ACC112 (cell line): ENCODE measurements at regions not wholly inside any gene's neighbourhood (a gene's known extent, or its start where the extent isn't known, plus 50 kb on each side); places are given as distances from the start of the nearest gene placed in this dataset.
"Not testable (repeated sequence)": the region's sequence is repeated elsewhere in the genome, so short reads cannot be mapped to it uniquely, and the experiment has no call there.

Source experiments
- H2AFZ ChIP-seq: fragments of 200-600 bp; sonication (generic); one replicate; pipeline ENCODE4 v1.6.0; 2017; ENCODE audit warnings: antibody characterized with exemption, low read length; ENCODE audit not compliant: unreplicated experiment
- H3K27ac ChIP-seq: fragments of 200-600 bp; sonication (generic); 2 replicates; pipeline ENCODE4 v1.5.1; 2014; ENCODE audit warnings: low read depth, mild to moderate bottlenecking, antibody characterized with exemption, low read length, moderate library complexity
- H3K27me3 ChIP-seq: fragments of 200-600 bp; sonication (generic); 2 replicates; pipeline ENCODE4 v1.6.1; 2014; ENCODE audit warnings: mild to moderate bottlenecking, antibody characterized with exemption, low read length, moderate library complexity, mixed read lengths; ENCODE audit not compliant: insufficient read depth
- H3K36me3 ChIP-seq: fragments of 200-600 bp; sonication (generic); 2 replicates; pipeline ENCODE4 v1.6.1; 2016; ENCODE audit warnings: mild to moderate bottlenecking, antibody characterized with exemption, low read length, moderate library complexity, mixed read lengths; ENCODE audit not compliant: insufficient read depth
- H3K4me1 ChIP-seq: fragments of 200-600 bp; sonication (generic); one replicate; pipeline ENCODE4 v1.6.1; 2016; ENCODE audit warnings: low read length, mixed read lengths; ENCODE audit not compliant: insufficient read depth, unreplicated experiment, control insufficient read depth
- H3K4me3 ChIP-seq: fragments of 200-600 bp; sonication (generic); 2 replicates; pipeline ENCODE4 v1.5.1; 2014; ENCODE audit warnings: mild to moderate bottlenecking, low read depth, low read length
- H3K79me2 ChIP-seq: fragments of 200-600 bp; sonication (generic); one replicate; pipeline ENCODE4 v1.6.0; 2016; ENCODE audit warnings: low read length; ENCODE audit not compliant: control insufficient read depth, unreplicated experiment, insufficient read depth

DNA sequence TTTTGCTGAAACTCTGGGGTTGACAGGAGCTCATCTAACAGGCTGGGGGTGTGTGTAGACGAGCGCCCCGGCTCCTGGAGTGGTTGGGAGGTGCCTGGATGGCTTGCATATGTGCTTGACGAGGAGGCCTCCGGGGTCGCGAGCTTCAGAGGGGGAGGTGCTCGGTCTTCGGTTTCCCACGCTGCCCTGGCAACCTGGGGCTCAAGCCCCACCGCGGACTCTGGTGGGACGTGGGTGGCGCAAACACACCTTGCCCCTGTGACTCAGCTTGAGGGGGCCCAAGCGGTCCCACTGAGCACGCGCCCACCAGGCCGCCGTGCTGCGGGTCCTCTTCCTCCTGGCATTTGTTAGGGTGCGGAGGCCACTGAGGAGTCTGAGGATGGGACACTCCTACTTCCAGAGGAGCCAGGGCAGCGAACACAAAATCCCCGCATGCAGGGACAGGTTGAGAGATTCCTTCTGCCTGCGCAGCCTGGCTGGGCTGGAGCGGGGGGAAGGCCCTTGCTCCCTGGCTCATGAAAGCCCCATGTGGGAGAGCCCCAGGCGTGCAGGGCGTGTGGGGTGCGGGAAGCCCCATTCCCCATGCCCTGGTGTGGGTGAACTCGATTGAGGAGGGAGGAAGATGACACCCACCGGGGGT lies 357.3 kb upstream of the DEFB115 start:
- H3K27me3 ChIP-seq = peaks cover 49% of the 10 kb centered on the region
- H3K27ac ChIP-seq, H3K79me2 ChIP-seq, H3K4me3 ChIP-seq, H3K36me3 ChIP-seq, H3K4me1 ChIP-seq, H2AFZ ChIP-seq: not testable (repeated sequence)

DNA sequence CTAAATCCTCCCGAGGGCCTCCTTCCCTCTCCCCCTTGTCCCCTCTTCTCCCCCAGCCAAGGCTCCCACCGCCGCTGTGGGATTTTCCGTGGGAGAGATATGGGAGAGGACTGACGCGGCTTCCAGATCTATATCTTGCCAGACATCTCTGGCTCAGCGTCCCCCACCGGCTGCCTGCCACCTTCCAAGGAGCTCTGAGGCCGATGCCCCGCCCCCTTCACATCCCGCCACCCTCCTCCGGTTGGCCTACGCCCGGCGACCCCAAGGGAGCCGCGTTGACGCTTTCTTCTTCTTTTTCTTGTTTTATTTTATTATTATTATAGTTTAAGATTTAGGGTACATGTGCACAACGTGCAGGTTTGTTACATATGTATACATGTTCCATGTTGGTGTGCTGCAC lies 352.2 kb upstream of the DEFB115 start:
- H3K27me3 ChIP-seq = peaks cover 10% of the 10 kb centered on the region; the same call in 1 of the 2 replicates
- H3K79me2 ChIP-seq, H3K36me3 ChIP-seq, H3K4me1 ChIP-seq, H2AFZ ChIP-seq, H3K4me3 ChIP-seq, H3K27ac ChIP-seq: not testable (repeated sequence)

GRCh38 chr20:30910937-30911725 lies 346.3 kb upstream of the DEFB115 start:
- Histone ChIP-seq H3K4me3 (no peak overlapping the region), H3K79me2 (no peaks in the 10 kb centered on the region), H3K4me1 (no peaks in the 10 kb centered on the region), H3K27ac (no peak overlapping the region), H3K27me3 (no peaks in the 10 kb centered on the region), H3K36me3 (no peaks in the 10 kb centered on the region), H2AFZ (no peak overlapping the region)

GRCh38 chr20:30911832-30912660 lies 345.4 kb upstream of the DEFB115 start:
- not testable (repeated sequence) for H3K27me3 ChIP-seq, H3K4me1 ChIP-seq, H3K27ac ChIP-seq, H3K79me2 ChIP-seq, H3K36me3 ChIP-seq
- H3K4me3 ChIP-seq = peak overlapping the region; percentile 62
- peak overlapping the region; percentile 41 for H2AFZ ChIP-seq

DNA sequence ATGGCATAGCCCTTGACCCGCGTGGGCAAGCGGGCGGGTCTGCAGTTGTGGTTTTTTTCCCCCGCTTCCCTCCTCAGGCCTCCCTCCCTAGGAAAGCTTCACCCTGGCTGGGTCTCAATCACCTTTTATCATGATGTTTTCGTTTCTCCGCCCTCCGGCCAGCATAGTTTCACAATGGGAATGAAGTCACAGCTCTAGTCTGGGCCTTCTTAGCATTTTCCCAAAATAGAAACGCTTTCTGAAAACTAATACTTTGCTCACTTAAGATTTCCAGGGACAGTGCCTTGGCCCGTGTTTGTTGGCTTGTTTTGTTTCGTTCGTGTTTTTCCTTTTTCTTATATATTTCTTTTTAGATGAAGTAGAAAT lies 344.8 kb upstream of the DEFB115 start:
- Histone ChIP-seq H3K4me3 (peak overlapping the region; percentile 62), H2AFZ (peak overlapping the region; percentile 83)
- not testable (repeated sequence) for H3K4me1 ChIP-seq, H3K36me3 ChIP-seq, H3K27me3 ChIP-seq, H3K27ac ChIP-seq, H3K79me2 ChIP-seq

DNA sequence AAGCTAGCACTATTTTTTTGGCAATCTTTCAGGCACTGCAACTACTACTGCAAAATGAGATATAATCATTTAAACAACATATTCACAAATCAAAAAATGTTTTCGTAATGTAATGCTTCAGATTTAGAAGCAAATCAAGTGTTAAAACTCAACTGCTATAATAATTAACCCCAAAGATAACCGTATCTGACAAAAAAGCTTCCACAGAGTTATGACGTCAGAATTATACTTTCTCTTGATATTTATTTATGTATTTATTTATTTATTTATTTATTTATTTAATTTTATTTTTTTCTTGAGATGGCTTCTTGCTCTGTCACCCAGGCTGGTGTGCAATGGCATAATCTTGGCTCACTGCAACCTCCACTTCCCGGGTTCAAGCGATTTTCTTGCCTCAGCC lies 341.1 kb upstream of the DEFB115 start:
- H3K79me2 ChIP-seq, H3K36me3 ChIP-seq, H3K4me3 ChIP-seq, H3K27ac ChIP-seq, H2AFZ ChIP-seq, H3K27me3 ChIP-seq, H3K4me1 ChIP-seq: not testable (repeated sequence)

- Histone ChIP-seq H3K4me3 (no peak overlapping the region), H3K4me1 (no peaks in the 10 kb centered on the region), H3K36me3 (no peaks in the 10 kb centered on the region), H3K27ac (no peak overlapping the region), H2AFZ (no peak overlapping the region), H3K27me3 (no peaks in the 10 kb centered on the region), H3K79me2 (no peaks in the 10 kb centered on the region)
Measured at GRCh38 chr20:30919514-30920188, 337.8 kb upstream of the DEFB115 start.

DNA sequence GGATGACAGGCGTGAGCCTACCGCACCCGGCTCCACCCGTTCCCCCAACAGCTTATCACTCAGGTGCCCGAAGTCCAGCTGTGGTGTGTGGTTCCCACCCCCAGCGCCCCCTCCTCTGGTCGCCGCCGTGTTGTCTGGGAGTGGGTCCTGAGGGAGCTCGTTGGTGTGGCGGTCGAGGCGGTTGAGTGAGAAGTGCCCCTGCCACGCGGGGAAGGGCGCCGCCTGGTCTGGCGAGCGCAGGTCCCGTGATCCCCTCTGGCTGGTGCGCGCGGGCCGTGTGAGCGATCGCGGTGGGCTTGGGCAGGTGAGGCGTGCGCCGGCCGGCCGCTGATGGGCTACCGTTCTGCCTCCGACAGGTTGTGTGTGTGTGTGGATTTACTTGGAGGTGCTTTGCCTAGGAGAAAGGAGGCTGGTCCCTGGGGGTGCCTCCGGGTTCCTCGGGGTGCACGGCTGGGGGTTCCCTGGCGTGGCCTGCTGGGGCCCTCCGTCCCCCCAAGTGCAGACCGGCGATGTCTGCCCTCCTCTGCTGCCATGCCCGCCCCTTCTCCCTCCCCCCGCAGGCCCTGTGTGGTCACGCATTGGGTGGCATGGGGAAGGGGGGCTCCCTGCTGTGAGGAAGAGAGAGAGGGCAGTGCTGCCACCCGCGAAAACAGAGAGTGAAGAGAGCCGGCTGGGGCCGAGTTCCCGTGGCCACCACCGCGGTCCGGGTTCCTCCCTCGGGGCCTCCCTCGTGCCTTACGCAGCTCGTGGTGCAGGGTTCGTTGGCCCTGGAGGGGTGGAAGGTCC lies 336.0 kb upstream of the DEFB115 start:
- Histone ChIP-seq H3K27me3 (no peaks in the 10 kb centered on the region), H3K4me3 (no peak overlapping the region), H3K27ac (no peak overlapping the region), H3K4me1 (no peaks in the 10 kb centered on the region), H2AFZ (no peak overlapping the region), H3K79me2 (no peaks in the 10 kb centered on the region), H3K36me3 (no peaks in the 10 kb centered on the region)

DNA sequence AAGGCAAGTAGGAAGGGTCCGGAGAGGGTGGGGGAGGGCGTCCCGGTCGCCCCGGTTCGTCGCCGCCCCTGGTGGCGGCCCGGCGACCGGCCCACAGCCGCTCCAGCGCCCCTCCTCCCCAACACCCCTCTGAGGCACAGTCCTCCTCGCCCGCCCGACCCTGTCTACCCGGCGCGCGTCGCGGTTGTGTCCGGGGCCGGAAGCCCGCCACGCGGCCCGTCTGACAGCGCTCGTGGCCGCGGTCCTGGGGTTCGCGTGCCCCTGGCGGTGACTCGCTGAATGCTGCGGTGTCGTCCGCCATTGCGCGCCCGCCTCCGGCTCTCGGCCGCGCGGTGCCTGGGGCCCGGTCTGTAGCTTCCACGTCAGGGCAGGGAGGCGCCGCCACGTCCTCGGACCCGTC lies 335.3 kb upstream of the DEFB115 start:
- Histone ChIP-seq H3K27me3 (no peaks in the 10 kb centered on the region), H3K4me3 (peak overlapping the region; percentile 50; the same call in 1 of the 2 replicates), H3K79me2 (no peaks in the 10 kb centered on the region), H2AFZ (peak overlapping the region; percentile 38), H3K27ac (no peak overlapping the region), H3K4me1 (no peaks in the 10 kb centered on the region), H3K36me3 (no peaks in the 10 kb centered on the region)

DNA sequence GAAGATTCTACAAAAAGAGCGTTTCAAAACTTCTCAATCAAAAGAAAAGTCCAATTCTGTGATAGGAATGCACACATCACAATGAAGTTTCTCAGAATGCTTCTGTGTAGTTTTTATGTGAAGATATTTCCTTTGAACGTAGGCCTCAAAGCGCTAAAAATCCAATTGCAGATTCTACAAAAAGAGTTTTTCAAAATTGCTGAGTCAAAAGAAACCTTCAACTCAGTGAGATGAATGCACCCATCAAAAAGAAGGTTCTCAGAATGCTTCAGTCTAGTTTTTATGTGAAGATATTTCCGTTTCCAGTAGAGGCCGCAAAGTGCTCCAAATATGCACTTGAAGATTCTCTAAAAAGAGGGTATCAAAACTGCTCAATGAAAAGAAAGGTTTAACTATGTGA lies 319.7 kb upstream of the DEFB115 start:
- H3K4me1 ChIP-seq = no peaks in the 10 kb centered on the region
- no peaks in the 10 kb centered on the region for H3K79me2 ChIP-seq
- H2AFZ ChIP-seq = no peak overlapping the region
- H3K27ac ChIP-seq = no peak overlapping the region
- H3K36me3 ChIP-seq = no peaks in the 10 kb centered on the region
- no peaks in the 10 kb centered on the region for H3K27me3 ChIP-seq
- no peak overlapping the region for H3K4me3 ChIP-seq
